Prostate gland (tissue), 2 donors: ENCODE measurements at regions not wholly inside any gene's neighbourhood (a gene's known extent, or its start where the extent isn't known, plus 50 kb on each side); places are given as distances from the start of the nearest gene placed in this dataset.

Experiments
- DNase-seq: peaks from one replicate; pipeline ENCODE4 v3.0.0-alpha.2; 2019; ENCODE audit warnings: low spot score
- H3K27ac ChIP-seq, 2 donors: fragments of 200-600 bp; sonication (generic); 2 replicates each; pipeline ENCODE4 v1.5.1; 2017 to 2019
- H3K27me3 ChIP-seq: fragments of 200-600 bp; sonication (generic); replicated peaks from 2 replicates; pipeline ENCODE4 v1.5.1; 2019; ENCODE audit not compliant: insufficient read depth
- H3K36me3 ChIP-seq, 2 donors: fragments of 200-600 bp; sonication (generic); 1 replicate in 1 of 2; 2 replicates in 1 of 2; pipeline versions ENCODE4 v1.5.1 to v1.8.1; 2017 to 2019
- H3K4me1 ChIP-seq: fragments of 200-600 bp; sonication (generic); replicated peaks from 2 replicates; pipeline ENCODE4 v1.5.1; 2019
- H3K4me3 ChIP-seq, 2 donors: fragments of 200-600 bp; sonication (generic); 2 replicates each; pipeline ENCODE4 v1.5.1; 2017 to 2019
- H3K9me3 ChIP-seq: fragments of 200-600 bp; sonication (generic); 2 replicates; pipeline ENCODE4 v1.5.1; 2017
- POLR2A ChIP-seq: fragments of 450-650 bp; IDR thresholded peaks from one replicate; pipeline ENCODE4 v1.6.1; 2016; ENCODE audit warnings: antibody characterized with exemption, mild to moderate bottlenecking
- POLR2AphosphoS5 ChIP-seq: sonication (generic); formaldehyde crosslinking; IDR thresholded peaks from one replicate; pipeline ENCODE4 v1.6.1; 2017; ENCODE audit warnings: antibody characterized with exemption
- WGBS: methylation state at CpG from one replicate; pipeline ENCODE4 v1.1.5; 2018; 5-methylcytosine and 5-hydroxymethylcytosine counted together
- intact Hi-C: fragments of 100-400 bp; cut with DNase I; formaldehyde crosslinking; loops from one replicate; pipeline ENCODE4 v1.14.2; 2022
- TF ChIP-seq, protein P1 (sequence below), 4 experiments: fragments of 200-600 bp in 2 of 4; fragments of 450-650 bp in 2 of 4; sonication (generic) in 2 of 4; IDR thresholded peaks; 1 replicate in 3 of 4; 2 replicates in 1 of 4; pipeline ENCODE4 v1.5.1; 2016 to 2019; ENCODE audit warnings: antibody characterized with exemption in 4 of 4, mild to moderate bottlenecking in 2 of 4, moderate library complexity in 2 of 4

DNA sequence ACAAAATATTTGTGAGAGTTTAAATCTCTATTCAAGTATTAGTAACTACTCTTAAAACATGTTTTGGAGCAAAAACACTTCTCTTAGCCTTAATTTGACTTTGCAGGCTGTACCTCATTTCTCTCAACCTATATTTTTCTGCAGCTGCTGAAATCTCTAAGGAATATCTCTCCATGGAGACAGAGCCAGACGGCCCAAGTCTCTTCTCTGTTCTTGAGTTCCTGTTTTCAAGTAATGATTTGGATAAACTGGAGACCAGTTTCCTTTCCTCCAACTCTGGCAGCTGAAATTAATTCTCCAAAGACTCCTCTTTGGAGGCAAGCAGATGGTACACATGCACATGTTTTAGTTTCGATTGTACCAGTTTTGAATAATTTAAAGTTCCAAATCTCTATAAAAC is 659.7 kb upstream of the NEGR1 start:
- no peak for DNase-seq
- no peak for TF ChIP-seq POLR2AphosphoS5
- Histone ChIP-seq H3K4me3 (no peak overlapping the region), H3K27me3 (no peaks in the 10 kb centered on the region), H3K9me3 (no peaks in the 10 kb centered on the region), H3K4me1 (no peaks in the 10 kb centered on the region), H3K27ac (no peak overlapping the region), H3K36me3 (no peaks in the 10 kb centered on the region)
- WGBS = 55% methylated on average over 2 of the region's 2 CpGs
- intact Hi-C loops = no loop called here

DNA sequence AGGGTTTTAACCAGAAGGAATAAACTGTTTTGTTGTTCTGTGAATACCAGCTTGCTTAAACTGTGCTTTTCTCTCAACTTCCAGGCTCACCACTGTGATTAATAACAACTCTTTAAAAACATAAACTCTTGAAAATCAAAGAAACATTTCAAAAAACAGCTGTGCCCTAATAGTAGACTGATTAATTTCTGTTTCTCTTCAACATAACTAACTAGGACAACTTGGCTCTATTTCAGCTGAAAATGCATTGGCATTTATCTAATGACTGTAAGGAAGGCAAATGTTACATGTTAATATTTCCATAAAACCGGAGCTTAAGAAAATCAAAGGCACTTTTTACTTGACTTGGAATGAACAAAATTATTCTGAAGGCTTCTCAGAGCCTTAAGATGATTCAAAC is 656.1 kb upstream of the NEGR1 start:
- no peaks in the 10 kb centered on the region for H3K9me3 ChIP-seq
- H3K27ac ChIP-seq = no peak overlapping the region
- WGBS = 9% methylated on average over 1 of the region's 1 CpG
- H3K36me3 ChIP-seq = no peaks in the 10 kb centered on the region
- no peak for TF ChIP-seq POLR2AphosphoS5
- no peak for TF ChIP-seq POLR2A
- TF ChIP-seq, protein P1, sequence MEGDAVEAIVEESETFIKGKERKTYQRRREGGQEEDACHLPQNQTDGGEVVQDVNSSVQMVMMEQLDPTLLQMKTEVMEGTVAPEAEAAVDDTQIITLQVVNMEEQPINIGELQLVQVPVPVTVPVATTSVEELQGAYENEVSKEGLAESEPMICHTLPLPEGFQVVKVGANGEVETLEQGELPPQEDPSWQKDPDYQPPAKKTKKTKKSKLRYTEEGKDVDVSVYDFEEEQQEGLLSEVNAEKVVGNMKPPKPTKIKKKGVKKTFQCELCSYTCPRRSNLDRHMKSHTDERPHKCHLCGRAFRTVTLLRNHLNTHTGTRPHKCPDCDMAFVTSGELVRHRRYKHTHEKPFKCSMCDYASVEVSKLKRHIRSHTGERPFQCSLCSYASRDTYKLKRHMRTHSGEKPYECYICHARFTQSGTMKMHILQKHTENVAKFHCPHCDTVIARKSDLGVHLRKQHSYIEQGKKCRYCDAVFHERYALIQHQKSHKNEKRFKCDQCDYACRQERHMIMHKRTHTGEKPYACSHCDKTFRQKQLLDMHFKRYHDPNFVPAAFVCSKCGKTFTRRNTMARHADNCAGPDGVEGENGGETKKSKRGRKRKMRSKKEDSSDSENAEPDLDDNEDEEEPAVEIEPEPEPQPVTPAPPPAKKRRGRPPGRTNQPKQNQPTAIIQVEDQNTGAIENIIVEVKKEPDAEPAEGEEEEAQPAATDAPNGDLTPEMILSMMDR (IDR thresholded peaks at IDR 0.05) = no peak
- H3K4me3 ChIP-seq = no peak overlapping the region
- no peak for DNase-seq
- intact Hi-C loops = no loop called here
- H3K27me3 ChIP-seq = no peaks in the 10 kb centered on the region
- H3K4me1 ChIP-seq = no peaks in the 10 kb centered on the region

DNA sequence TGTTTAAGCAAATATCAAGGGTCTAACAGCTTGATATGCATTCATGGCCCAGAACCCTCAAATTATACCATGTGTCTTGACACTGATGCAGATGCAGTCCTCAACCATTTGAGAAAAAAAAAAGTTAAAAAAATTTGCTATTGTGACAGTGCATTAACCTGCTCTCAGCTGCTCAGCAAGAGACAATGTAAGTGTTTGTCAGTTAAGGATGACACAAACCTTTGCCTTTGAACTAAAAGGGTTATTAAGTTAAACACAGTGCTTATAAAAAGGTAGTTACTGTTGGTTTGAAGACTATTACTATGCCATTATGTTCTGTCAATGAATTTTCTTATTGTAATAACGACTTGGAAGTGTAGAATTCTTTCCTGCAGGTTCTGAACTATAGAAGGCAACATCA is 655.6 kb upstream of the NEGR1 start:
- no peaks in the 10 kb centered on the region for H3K4me1 ChIP-seq
- H3K4me3 ChIP-seq = no peak overlapping the region
- 27% methylated on average over 1 of the region's 1 CpG for WGBS
- no peaks in the 10 kb centered on the region for H3K9me3 ChIP-seq
- intact Hi-C loops = no loop called here
- TF ChIP-seq, protein P1 (IDR thresholded peaks at IDR 0.05) = no peak
- TF ChIP-seq POLR2A = no peak
- no peak for TF ChIP-seq POLR2AphosphoS5
- no peak overlapping the region for H3K27ac ChIP-seq
- H3K36me3 ChIP-seq = no peaks in the 10 kb centered on the region
- DNase-seq = no peak
- H3K27me3 ChIP-seq = no peaks in the 10 kb centered on the region

DNA sequence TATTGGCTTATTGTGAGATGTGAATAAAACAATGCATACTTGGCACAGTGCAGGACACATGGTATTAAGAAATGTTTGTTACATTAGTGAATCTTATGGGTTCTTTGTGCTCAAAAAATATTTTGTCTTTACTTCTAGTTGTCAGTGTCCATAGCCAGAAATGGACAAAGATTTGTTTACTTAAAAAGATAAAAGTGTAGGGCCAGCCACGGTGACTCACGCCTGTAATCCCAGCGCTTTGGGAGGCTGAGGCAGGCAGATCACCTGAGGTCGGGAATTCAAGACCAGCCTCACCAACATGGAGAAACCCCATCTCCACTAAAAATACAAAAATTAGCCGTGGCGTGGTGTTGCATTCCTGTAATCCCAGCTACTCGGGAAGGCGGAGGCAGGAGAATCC is 654.6 kb upstream of the NEGR1 start:
- H3K4me1 ChIP-seq = no peaks in the 10 kb centered on the region
- no peak overlapping the region for H3K27ac ChIP-seq
- WGBS = 92% methylated on average over 8 of the region's 8 CpGs
- H3K27me3 ChIP-seq = no peaks in the 10 kb centered on the region
- TF ChIP-seq, protein P1 (IDR thresholded peaks at IDR 0.05) = no peak
- TF ChIP-seq POLR2AphosphoS5 (no peak), POLR2A (no peak)
- no peaks in the 10 kb centered on the region for H3K36me3 ChIP-seq
- no peak for DNase-seq
- H3K4me3 ChIP-seq = no peak overlapping the region
- H3K9me3 ChIP-seq = no peaks in the 10 kb centered on the region
- intact Hi-C loops = no loop called here

DNA sequence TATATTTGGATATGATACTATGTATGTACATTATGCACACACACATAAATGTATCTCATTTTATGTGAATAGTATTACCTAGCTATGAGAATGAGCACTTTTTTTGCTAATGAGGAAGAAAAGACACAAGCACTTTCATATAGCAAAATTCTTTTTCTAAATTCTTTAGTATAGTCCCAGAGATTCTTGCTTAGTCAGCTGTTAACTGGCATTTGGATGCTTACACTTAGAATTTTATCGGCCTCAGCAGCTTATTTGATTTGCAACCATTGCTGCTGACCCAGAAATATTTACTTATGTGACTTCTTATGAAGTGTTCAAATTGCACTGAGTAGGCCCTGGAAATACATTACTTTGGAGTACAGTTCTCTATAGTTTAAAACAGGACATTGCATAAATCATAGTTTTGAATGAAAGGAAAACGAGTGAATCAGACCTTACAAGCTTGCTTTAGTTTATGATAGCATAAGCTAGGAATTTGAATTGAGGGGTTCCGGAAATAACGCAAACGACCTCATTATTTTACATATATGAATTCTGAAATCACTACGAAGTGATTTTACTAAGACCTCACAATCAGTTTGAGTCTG is 653.9 kb upstream of the NEGR1 start:
- DNase-seq = no peak
- no peaks in the 10 kb centered on the region for H3K4me1 ChIP-seq
- H3K9me3 ChIP-seq = no peaks in the 10 kb centered on the region
- no peak overlapping the region for H3K4me3 ChIP-seq
- H3K36me3 ChIP-seq = no peaks in the 10 kb centered on the region
- intact Hi-C loops = no loop called here
- WGBS = 88% methylated on average over 6 of the region's 6 CpGs
- H3K27me3 ChIP-seq = no peaks in the 10 kb centered on the region
- TF ChIP-seq POLR2A (no peak), POLR2AphosphoS5 (no peak)
- TF ChIP-seq, protein P1 (IDR thresholded peaks at IDR 0.05) = no peak
- no peak overlapping the region for H3K27ac ChIP-seq
